H1 (cell line): ENCODE measurements at regions not wholly inside any gene's neighbourhood (a gene's known extent, or its start where the extent isn't known, plus 50 kb on each side); places are given as distances from the start of the nearest gene placed in this dataset.

Source experiments
- ATF2 ChIP-seq: IDR thresholded peaks from 2 replicates; pipeline ENCODE4 v1.6.1; 2012; ENCODE audit warnings: low read length, inconsistent platforms
- BRCA1 ChIP-seq: IDR thresholded peaks from 2 replicates; pipeline ENCODE4 v1.6.1; 2012; ENCODE audit warnings: low read depth, low read length, improper control_type of control experiment
- CREB1 ChIP-seq: IDR thresholded peaks from 2 replicates; pipeline ENCODE4 v1.6.1; 2012; ENCODE audit warnings: inconsistent platforms
- E2F6 ChIP-seq: IDR thresholded peaks from 2 replicates; pipeline ENCODE4 v1.6.1; 2012; ENCODE audit warnings: inconsistent platforms
- HDAC2 ChIP-seq, 2 experiments: fragments of 300-600 bp in 1 of 2; sonication (generic) in 1 of 2; IDR thresholded peaks; 2 replicates each; pipeline ENCODE4 v1.6.1; 2011 to 2012; ENCODE audit warnings: low read depth in 2 of 2, low read length in 2 of 2, mild to moderate bottlenecking in 2 of 2, moderate library complexity in 2 of 2, borderline replicate concordance in 1 of 2, inconsistent platforms in 1 of 2
- MAFK ChIP-seq: IDR thresholded peaks from 2 replicates; pipeline ENCODE4 v1.6.1; 2012; ENCODE audit warnings: low read depth, mild to moderate bottlenecking, improper control_type of control experiment, low read length
- RBBP5 ChIP-seq: IDR thresholded peaks from 2 replicates; pipeline ENCODE4 v1.7.1; 2012; ENCODE audit warnings: low read depth, mild to moderate bottlenecking, inconsistent platforms, low read length, moderate library complexity, borderline replicate concordance
- SIRT6 ChIP-seq: IDR thresholded peaks from one replicate; pipeline ENCODE4 v1.7.1; 2012; ENCODE audit warnings: low read length, inconsistent platforms
- SP2 ChIP-seq: IDR thresholded peaks from 2 replicates; pipeline ENCODE4 v1.6.1; 2012; ENCODE audit warnings: mild to moderate bottlenecking, low read length, inconsistent platforms
- TAF1 ChIP-seq: IDR thresholded peaks from 2 replicates; pipeline ENCODE4 v1.6.1; 2011; ENCODE audit warnings: mild to moderate bottlenecking, low read depth, low read length

GRCh38 chr16:80014241-80014939 is 413.9 kb upstream of the MAF start (continued):
- no peak for TF ChIP-seq ATF2
- no peak for TF ChIP-seq TAF1
- TF ChIP-seq SP2: no peak
- TF ChIP-seq E2F6: no peak
- TF ChIP-seq MAFK: no peak
- TF ChIP-seq SIRT6: no peak
- TF ChIP-seq CREB1: no peak
- TF ChIP-seq BRCA1: no peak
- no peak for TF ChIP-seq RBBP5
- TF ChIP-seq HDAC2 (IDR thresholded peaks at IDR 0.05; ENCODE audit: borderline replicate concordance in 1 of 2, low read depth in 2 of 2, low read length in 2 of 2): no peak
